ENCODE measurements at regions not wholly inside any gene's neighbourhood (a gene's known extent, or its start where the extent isn't known, plus 50 kb on each side); places are given as distances from the start of the nearest gene placed in this dataset.

GRCh38 chr5:88664645-88665044 is 218.3 kb downstream of the MEF2C start (continued):
- TF ChIP-seq NR0B2 (CRISPR knock-in tag; IDR thresholded peaks at IDR 0.05) (no peak), DBP (CRISPR knock-in tag; IDR thresholded peaks at IDR 0.05; ENCODE audit: not compliant biosample characterization) (no peak)

- CTCF ChIA-PET (ENCODE audit: low intra/inter-chr PET ratio, low total read pairs): no interaction called here
- H3K4me3 ChIP-seq (replicated peaks in 1 of 3; ENCODE audit: insufficient read depth in 1 of 3, low read depth in 2 of 3, low read length in 3 of 3): no peak overlapping the region
- TF ChIP-seq ZNF737 (CRISPR knock-in tag; IDR thresholded peaks at IDR 0.05; ENCODE audit: borderline replicate concordance) (no peak), MIER2 (CRISPR knock-in tag; IDR thresholded peaks at IDR 0.05) (no peak), DNMT3B (CRISPR knock-in tag; conservative IDR thresholded peaks at IDR 0.05) (no peak), ZNF577 (CRISPR knock-in tag; IDR thresholded peaks at IDR 0.05; ENCODE audit: borderline replicate concordance, low read depth) (no peak), ZFP62 (CRISPR knock-in tag; IDR thresholded peaks at IDR 0.05) (no peak)
- POLR2A ChIA-PET: no interaction called here
- DNase-seq (ENCODE audit: low spot score): no peak
- H3K4me1 ChIP-seq (ENCODE audit: insufficient read depth, low read length): peaks cover 16% of the 10 kb centered on the region; the same call in 1 of the 2 replicates
- FAIRE-seq: no peak
- no peak for ATAC-seq
- H3K79me2 ChIP-seq (ENCODE audit: insufficient read depth, low read length): no peaks in the 10 kb centered on the region
- H3K27ac ChIP-seq (ENCODE audit: extremely low read length, insufficient read depth, low read length): no peak overlapping the region
- peaks cover 4 to 19% of the 10 kb centered on the region in 2 experiments; a peak in 4 of 5 replicates for H3K27me3 ChIP-seq (ENCODE audit: control insufficient read depth in 1 of 2, insufficient read depth in 2 of 2, low read length in 2 of 2)
- intact Hi-C loops (cut with micrococcal nuclease; ENCODE audit: unreplicated experiment) (no loop called here), in situ Hi-C loops (cut with HindIII; ENCODE audit: extremely low pct_ligation_motif_present, low pct_unique_long_range_greater_than_20kb) (no loop called here)
- 9% methylated on average over 7 of the region's 7 CpGs for WGBS (ENCODE audit: low lambda C conversion rate)
- no peak overlapping the region for H2AFZ ChIP-seq (ENCODE audit: low read length)
- BruUV-seq (replicated peaks): no TSS peak
- no peaks in the 10 kb centered on the region for H3K36me3 ChIP-seq (replicated peaks in 1 of 2; ENCODE audit: control insufficient read depth in 1 of 2, insufficient read depth in 2 of 2, low read length in 2 of 2)
- H3K9ac ChIP-seq (ENCODE audit: insufficient read depth, low read depth, low read length): no peak overlapping the region
- no peaks in the 10 kb centered on the region for H4K20me1 ChIP-seq (ENCODE audit: insufficient read depth, low read length)
- no peak overlapping the region for H3K4me2 ChIP-seq (ENCODE audit: low read depth, low read length)
- no peaks in the 10 kb centered on the region for H3K9me3 ChIP-seq (ENCODE audit: low read length)
Observed at GRCh38 chr5:88663793-88664216, 219.2 kb downstream of the MEF2C start.
